Transverse colon (tissue), 3 donors: ENCODE measurements at regions not wholly inside any gene's neighbourhood (a gene's known extent, or its start where the extent isn't known, plus 50 kb on each side); places are given as distances from the start of the nearest gene placed in this dataset.

ENCODE experiments used
- CTCF ChIP-seq, 5 experiments: fragments of 200-600 bp in 3 of 5; fragments of 450-650 bp in 2 of 5; sonication (generic) in 3 of 5; IDR thresholded peaks; 1 replicate in 2 of 5; 2 replicates in 3 of 5; pipeline ENCODE4 v1.5.1; 2016 to 2017; ENCODE audit warnings: antibody characterized with exemption in 5 of 5, inconsistent platforms in 3 of 5, mild to moderate bottlenecking in 2 of 5, moderate library complexity in 1 of 5
- EP300 ChIP-seq: sonication (generic); formaldehyde crosslinking; IDR thresholded peaks from one replicate; pipeline ENCODE4 v1.6.1; 2017; ENCODE audit warnings: antibody characterized with exemption, low read depth
- POLR2A ChIP-seq: fragments of 450-650 bp; IDR thresholded peaks from one replicate; pipeline ENCODE4 v1.6.1; 2016; ENCODE audit warnings: antibody characterized with exemption, mild to moderate bottlenecking, moderate library complexity

GRCh38 chr13:54744747-54745146 lies 1716.1 kb downstream of the OLFM4 start:
- no peak for TF ChIP-seq POLR2A
- no peak for TF ChIP-seq CTCF (IDR thresholded peaks at IDR 0.05)
- no peak for TF ChIP-seq EP300
